ENCODE measurements at regions not wholly inside any gene's neighbourhood (a gene's known extent, or its start where the extent isn't known, plus 50 kb on each side); places are given as distances from the start of the nearest gene placed in this dataset.
"Not testable (repeated sequence)": the region's sequence is repeated elsewhere in the genome, so short reads cannot be mapped to it uniquely, and the experiment has no call there.

GRCh38 chr2:59366288-59366687 is 1125.2 kb upstream of the FANCL start:
- Histone ChIP-seq H3K9me3 (ENCODE audit: control insufficient read depth in 2 of 2, insufficient read depth in 1 of 2, low read depth in 1 of 2, low read length in 1 of 2) (no peaks in the 10 kb centered on the region), H3K4me3 (ENCODE audit: low read depth in 1 of 3, low read length in 3 of 3) (no peak overlapping the region), H3K4me1 (ENCODE audit: control insufficient read depth in 3 of 3, insufficient read depth in 2 of 3, low read depth in 1 of 3, low read length in 2 of 3) (no peaks in the 10 kb centered on the region), H3K27me3 (ENCODE audit: control insufficient read depth in 3 of 3, insufficient read depth in 3 of 3, low read length in 3 of 3) (no peaks in the 10 kb centered on the region), H3K36me3 (ENCODE audit: control insufficient read depth in 3 of 3, insufficient read depth in 2 of 3, low read depth in 1 of 3, low read length in 3 of 3) (no peaks in the 10 kb centered on the region), H3K27ac (ENCODE audit: low read depth in 1 of 3, low read length in 2 of 3) (no peak overlapping the region)
- no peak for DNase-seq
- FAIRE-seq: no peak

- H3K27ac ChIP-seq (ENCODE audit: low read depth in 1 of 3, low read length in 2 of 3): no peak overlapping the region
- no peaks in the 10 kb centered on the region for H3K4me1 ChIP-seq (ENCODE audit: control insufficient read depth in 3 of 3, insufficient read depth in 2 of 3, low read depth in 1 of 3, low read length in 2 of 3)
- H3K36me3 ChIP-seq (ENCODE audit: control insufficient read depth in 3 of 3, insufficient read depth in 2 of 3, low read depth in 1 of 3, low read length in 3 of 3): no peaks in the 10 kb centered on the region
- no peaks in the 10 kb centered on the region for H3K9me3 ChIP-seq (ENCODE audit: control insufficient read depth in 2 of 2, insufficient read depth in 1 of 2, low read depth in 1 of 2, low read length in 1 of 2)
- DNase-seq: no peak
- FAIRE-seq: no peak
- WGBS, 3 donors: 84 to 90% (median 89%) methylated on average over 3 of the region's 3 CpGs
- H3K27me3 ChIP-seq (ENCODE audit: control insufficient read depth in 3 of 3, insufficient read depth in 3 of 3, low read length in 3 of 3): no peaks in the 10 kb centered on the region
- no peak overlapping the region for H3K4me3 ChIP-seq (ENCODE audit: low read depth in 1 of 3, low read length in 3 of 3)
These were observed 1113.4 kb upstream of the FANCL start for GRCh38 chr2:59354498-59354897.

GRCh38 chr2:59353306-59353921 is 1112.3 kb upstream of the FANCL start:
- Histone ChIP-seq H3K36me3 (ENCODE audit: control insufficient read depth in 3 of 3, insufficient read depth in 2 of 3, low read depth in 1 of 3, low read length in 3 of 3) (no peaks in the 10 kb centered on the region), H3K4me3 (ENCODE audit: low read depth in 1 of 3, low read length in 3 of 3) (no peak overlapping the region), H3K4me1 (ENCODE audit: control insufficient read depth in 3 of 3, insufficient read depth in 2 of 3, low read depth in 1 of 3, low read length in 2 of 3) (no peaks in the 10 kb centered on the region), H3K27ac (ENCODE audit: low read depth in 1 of 3, low read length in 2 of 3) (no peak overlapping the region), H3K9me3 (ENCODE audit: control insufficient read depth in 2 of 2, insufficient read depth in 1 of 2, low read depth in 1 of 2, low read length in 1 of 2) (no peaks in the 10 kb centered on the region), H3K27me3 (ENCODE audit: control insufficient read depth in 3 of 3, insufficient read depth in 3 of 3, low read length in 3 of 3) (no peaks in the 10 kb centered on the region)
- FAIRE-seq (no peak), DNase-seq (no peak)
- WGBS, 3 donors: 63 to 78% (median 73%) methylated on average over 5 of the region's 5 CpGs

- WGBS, 3 donors: 46 to 74% (median 73%) methylated on average over 1 of the region's 1 CpG
- Histone ChIP-seq H3K27ac (ENCODE audit: low read depth in 1 of 3, low read length in 2 of 3) (no peak overlapping the region), H3K36me3 (ENCODE audit: control insufficient read depth in 3 of 3, insufficient read depth in 2 of 3, low read depth in 1 of 3, low read length in 3 of 3) (no peaks in the 10 kb centered on the region), H3K4me3 (ENCODE audit: low read depth in 1 of 3, low read length in 3 of 3) (no peak overlapping the region), H3K9me3 (ENCODE audit: control insufficient read depth in 2 of 2, insufficient read depth in 1 of 2, low read depth in 1 of 2, low read length in 1 of 2) (no peaks in the 10 kb centered on the region), H3K27me3 (ENCODE audit: control insufficient read depth in 3 of 3, insufficient read depth in 3 of 3, low read length in 3 of 3) (peaks cover 0 to 2% (median 0%) of the 10 kb centered on the region in 3 donors), H3K4me1 (ENCODE audit: control insufficient read depth in 3 of 3, insufficient read depth in 2 of 3, low read depth in 1 of 3, low read length in 2 of 3) (no peaks in the 10 kb centered on the region)
- DNase-seq (no peak), FAIRE-seq (no peak)
These were observed 1101.0 kb upstream of the FANCL start for GRCh38 chr2:59342166-59342565.

- Histone ChIP-seq H3K9me3 (ENCODE audit: control insufficient read depth in 2 of 2, insufficient read depth in 1 of 2, low read depth in 1 of 2, low read length in 1 of 2) (no peaks in the 10 kb centered on the region), H3K27me3 (ENCODE audit: control insufficient read depth in 3 of 3, insufficient read depth in 3 of 3, low read length in 3 of 3) (peaks cover 0 to 2% (median 0%) of the 10 kb centered on the region in 3 donors), H3K36me3 (ENCODE audit: control insufficient read depth in 3 of 3, insufficient read depth in 2 of 3, low read depth in 1 of 3, low read length in 3 of 3) (no peaks in the 10 kb centered on the region), H3K4me1 (ENCODE audit: control insufficient read depth in 3 of 3, insufficient read depth in 2 of 3, low read depth in 1 of 3, low read length in 2 of 3) (no peaks in the 10 kb centered on the region), H3K4me3 (ENCODE audit: low read depth in 1 of 3, low read length in 3 of 3) (no peak overlapping the region), H3K27ac (ENCODE audit: low read depth in 1 of 3, low read length in 2 of 3) (no peak overlapping the region)
- DNase-seq (no peak), FAIRE-seq (no peak)
- 59 to 77% (median 63%) methylated on average over 2 of the region's 2 CpGs for WGBS, 3 donors
These were observed 1098.7 kb upstream of the FANCL start for GRCh38 chr2:59339837-59340207.

DNA sequence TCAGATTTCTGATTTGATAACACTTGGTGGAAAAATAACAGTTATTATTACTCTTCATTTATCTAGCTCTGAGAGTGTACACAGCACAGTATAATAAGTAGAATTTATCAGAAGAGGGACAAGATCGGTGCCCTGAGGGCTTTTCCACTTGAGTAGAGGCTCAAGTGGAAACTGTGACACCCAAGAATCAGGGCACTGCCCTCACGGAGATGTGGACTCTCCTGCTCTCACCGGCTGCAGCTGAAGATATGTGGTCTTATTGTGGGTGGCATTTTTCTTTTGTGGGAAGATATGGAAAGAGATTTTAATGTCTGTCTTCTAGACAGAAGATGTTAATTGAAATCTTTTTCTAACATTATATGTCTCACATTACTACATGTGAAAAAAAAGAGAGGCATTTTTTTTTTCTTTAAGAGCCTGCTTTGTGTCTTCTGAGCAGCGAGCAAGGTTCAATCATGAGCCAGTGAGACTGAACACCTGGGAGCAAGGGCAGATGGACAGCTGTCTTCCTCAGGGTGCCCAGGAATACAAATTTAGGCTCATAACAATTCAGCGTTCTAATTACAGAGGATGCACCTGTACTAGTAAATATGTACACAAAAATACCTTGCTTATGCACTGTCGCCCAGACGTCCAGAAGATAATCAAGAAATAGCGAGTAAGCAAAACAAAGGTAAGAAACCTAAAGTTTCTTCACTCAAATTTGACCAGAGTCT is 1098.2 kb upstream of the FANCL start:
- H3K27me3 ChIP-seq (ENCODE audit: control insufficient read depth in 3 of 3, insufficient read depth in 3 of 3, low read length in 3 of 3): peaks cover 0 to 2% (median 0%) of the 10 kb centered on the region in 3 donors
- no peaks in the 10 kb centered on the region for H3K36me3 ChIP-seq (ENCODE audit: control insufficient read depth in 3 of 3, insufficient read depth in 2 of 3, low read depth in 1 of 3, low read length in 3 of 3)
- no peak overlapping the region for H3K27ac ChIP-seq (ENCODE audit: low read depth in 1 of 3, low read length in 2 of 3)
- H3K4me3 ChIP-seq (ENCODE audit: low read depth in 1 of 3, low read length in 3 of 3): no peak overlapping the region
- FAIRE-seq: no peak
- H3K4me1 ChIP-seq (ENCODE audit: control insufficient read depth in 3 of 3, insufficient read depth in 2 of 3, low read depth in 1 of 3, low read length in 2 of 3): no peaks in the 10 kb centered on the region
- no peaks in the 10 kb centered on the region for H3K9me3 ChIP-seq (ENCODE audit: control insufficient read depth in 2 of 2, insufficient read depth in 1 of 2, low read depth in 1 of 2, low read length in 1 of 2)
- WGBS, 3 donors: 55 to 62% (median 56%) methylated on average over 8 of the region's 8 CpGs
- DNase-seq: no peak

DNA sequence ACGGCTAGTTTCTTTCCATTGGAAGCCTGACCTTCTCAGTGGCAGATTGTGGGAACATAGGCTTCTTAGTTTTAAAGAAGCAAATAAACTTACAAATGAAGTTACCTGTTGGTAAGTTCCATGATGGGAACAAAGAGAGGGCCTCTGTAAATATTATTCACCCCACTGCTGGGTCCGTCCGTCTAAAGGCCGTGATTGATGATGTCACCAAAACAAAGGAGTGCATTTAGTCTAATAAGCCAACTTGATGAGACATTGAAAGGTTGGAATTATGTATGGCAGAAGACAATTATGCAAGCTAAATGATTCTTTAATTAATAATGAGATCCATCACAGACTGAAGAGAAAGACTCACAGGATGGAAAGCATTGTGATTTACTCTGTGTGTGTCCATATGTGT is 1091.9 kb upstream of the FANCL start:
- H3K27ac ChIP-seq (ENCODE audit: low read depth in 1 of 3, low read length in 2 of 3): no peak overlapping the region
- FAIRE-seq: no peak
- no peaks in the 10 kb centered on the region for H3K27me3 ChIP-seq (ENCODE audit: control insufficient read depth in 3 of 3, insufficient read depth in 3 of 3, low read length in 3 of 3)
- H3K9me3 ChIP-seq (ENCODE audit: control insufficient read depth in 2 of 2, insufficient read depth in 1 of 2, low read depth in 1 of 2, low read length in 1 of 2): no peaks in the 10 kb centered on the region
- WGBS, 3 donors: 73 to 80% (median 77%) methylated on average over 4 of the region's 4 CpGs
- no peaks in the 10 kb centered on the region for H3K4me1 ChIP-seq (ENCODE audit: control insufficient read depth in 3 of 3, insufficient read depth in 2 of 3, low read depth in 1 of 3, low read length in 2 of 3)
- H3K4me3 ChIP-seq (ENCODE audit: low read depth in 1 of 3, low read length in 3 of 3): no peak overlapping the region
- no peaks in the 10 kb centered on the region for H3K36me3 ChIP-seq (ENCODE audit: control insufficient read depth in 3 of 3, insufficient read depth in 2 of 3, low read depth in 1 of 3, low read length in 3 of 3)
- DNase-seq: no peak

- not testable (repeated sequence) for H3K4me3 ChIP-seq (ENCODE audit: low read depth in 1 of 3, low read length in 3 of 3); DNase-seq; H3K36me3 ChIP-seq (ENCODE audit: control insufficient read depth in 3 of 3, insufficient read depth in 2 of 3, low read depth in 1 of 3, low read length in 3 of 3); H3K27ac ChIP-seq (ENCODE audit: low read depth in 1 of 3, low read length in 2 of 3); FAIRE-seq; H3K9me3 ChIP-seq (ENCODE audit: control insufficient read depth in 2 of 2, insufficient read depth in 1 of 2, low read depth in 1 of 2, low read length in 1 of 2); H3K4me1 ChIP-seq (ENCODE audit: control insufficient read depth in 3 of 3, insufficient read depth in 2 of 3, low read depth in 1 of 3, low read length in 2 of 3); H3K27me3 ChIP-seq (ENCODE audit: control insufficient read depth in 3 of 3, insufficient read depth in 3 of 3, low read length in 3 of 3)
- WGBS, 3 donors: 78 to 83% (median 81%) methylated on average over 14 of the region's 14 CpGs
These were observed 1085.6 kb upstream of the FANCL start for GRCh38 chr2:59326581-59327365.

Measured in small intestine (tissue), 7 donors.